ENCODE measurements at regions not wholly inside any gene's neighbourhood (a gene's known extent, or its start where the extent isn't known, plus 50 kb on each side); places are given as distances from the start of the nearest gene placed in this dataset.

- no peak for DNase-seq (ENCODE audit: extremely low spot score)
- TF ChIP-seq FOXM1 (IDR thresholded peaks at IDR 0.05; ENCODE audit: borderline replicate concordance) (no peak), ZNF384 (IDR thresholded peaks at IDR 0.05) (no peak), FOXA1 (IDR thresholded peaks at IDR 0.05) (no peak), HDGF (IDR thresholded peaks at IDR 0.05; ENCODE audit: borderline replicate concordance) (no peak), CTBP1 (IDR thresholded peaks at IDR 0.05; ENCODE audit: borderline replicate concordance) (no peak), ARNT (IDR thresholded peaks at IDR 0.05) (no peak), SUZ12 (IDR thresholded peaks at IDR 0.05) (no peak), BHLHE40 (IDR thresholded peaks at IDR 0.05; ENCODE audit: borderline replicate concordance) (no peak), NFRKB (IDR thresholded peaks at IDR 0.05) (no peak), FOXK2 (IDR thresholded peaks at IDR 0.05) (no peak), PKNOX1 (IDR thresholded peaks at IDR 0.05) (no peak)
- ChIA-PET CTCF (interaction anchor here (0.6 to 2.3 kb wide), 3 partner anchors 210 to 285 kb away, joined by 3 to 7 read pairs (median 5); no protein-coding TSS in a partner anchor), POLR2A (no interaction called here)
Observed at GRCh38 chr10:60439641-60440040, 50.0 kb upstream of the ANK3 start.

All from HEK293T (cell line).